ENCODE measurements at regions not wholly inside any gene's neighbourhood (a gene's known extent, or its start where the extent isn't known, plus 50 kb on each side); places are given as distances from the start of the nearest gene placed in this dataset.
A peak's percentile ranks its signal among the peaks of the same experiment; 100 is the strongest.

- intact Hi-C loops (cut with micrococcal nuclease) = no loop called here
- no peak for TF ChIP-seq CTCF (IDR thresholded peaks at IDR 0.05; ENCODE audit: borderline replicate concordance)
- H3K4me1 ChIP-seq = peaks cover 68% of the 10 kb centered on the region
- no peaks in the 10 kb centered on the region for H3K36me3 ChIP-seq
- DNase-seq = no peak
- no peaks in the 10 kb centered on the region for H3K9me3 ChIP-seq (replicated peaks)
- peak overlapping the region; percentile 88 for H3K27ac ChIP-seq (replicated peaks)
- no peak overlapping the region for H3K4me3 ChIP-seq
- no peaks in the 10 kb centered on the region for H3K27me3 ChIP-seq (ENCODE audit: low read depth)
These were observed 381.9 kb downstream of the PLK2 start for GRCh38 chr5:58077966-58078365.

GRCh38 chr5:58077416-58077815, 382.5 kb downstream of the PLK2 start:
- H3K9me3 ChIP-seq (replicated peaks) = no peaks in the 10 kb centered on the region
- H3K27me3 ChIP-seq (ENCODE audit: low read depth) = no peaks in the 10 kb centered on the region
- no peaks in the 10 kb centered on the region for H3K36me3 ChIP-seq
- no peak for TF ChIP-seq CTCF (IDR thresholded peaks at IDR 0.05; ENCODE audit: borderline replicate concordance)
- peak overlapping the region; percentile 88 for H3K27ac ChIP-seq (replicated peaks)
- no peak for DNase-seq
- intact Hi-C loops (cut with micrococcal nuclease) = no loop called here
- peaks cover 73% of the 10 kb centered on the region for H3K4me1 ChIP-seq
- no peak overlapping the region for H3K4me3 ChIP-seq

GRCh38 chr5:58076483-58077257, 383.2 kb downstream of the PLK2 start:
- H3K9me3 ChIP-seq (replicated peaks) = no peaks in the 10 kb centered on the region
- no peak overlapping the region for H3K4me3 ChIP-seq
- no peaks in the 10 kb centered on the region for H3K27me3 ChIP-seq (ENCODE audit: low read depth)
- H3K36me3 ChIP-seq = no peaks in the 10 kb centered on the region
- TF ChIP-seq CTCF (IDR thresholded peaks at IDR 0.05; ENCODE audit: borderline replicate concordance) = no peak
- peak overlapping the region; percentile 88 for H3K27ac ChIP-seq (replicated peaks)
- no peak for DNase-seq
- peaks cover 79% of the 10 kb centered on the region for H3K4me1 ChIP-seq
- intact Hi-C loops (cut with micrococcal nuclease) = no loop called here

- Histone ChIP-seq H3K36me3 (no peaks in the 10 kb centered on the region), H3K4me3 (no peak overlapping the region), H3K27me3 (ENCODE audit: low read depth) (no peaks in the 10 kb centered on the region), H3K4me1 (peaks cover 85% of the 10 kb centered on the region), H3K9me3 (replicated peaks) (no peaks in the 10 kb centered on the region), H3K27ac (replicated peaks) (peak overlapping the region; percentile 88)
- DNase-seq = no peak
- no peak for TF ChIP-seq CTCF (IDR thresholded peaks at IDR 0.05; ENCODE audit: borderline replicate concordance)
- intact Hi-C loops (cut with micrococcal nuclease) = no loop called here
These were observed 384.0 kb downstream of the PLK2 start for GRCh38 chr5:58075907-58076306.

GRCh38 chr5:58074717-58075116, 385.2 kb downstream of the PLK2 start:
- Histone ChIP-seq H3K36me3 (no peaks in the 10 kb centered on the region), H3K27ac (replicated peaks) (peak overlapping the region; percentile 88), H3K27me3 (ENCODE audit: low read depth) (no peaks in the 10 kb centered on the region), H3K4me1 (peaks cover 87% of the 10 kb centered on the region), H3K4me3 (no peak overlapping the region), H3K9me3 (replicated peaks) (no peaks in the 10 kb centered on the region)
- no peak for DNase-seq
- no peak for TF ChIP-seq CTCF (IDR thresholded peaks at IDR 0.05; ENCODE audit: borderline replicate concordance)
- intact Hi-C loops (cut with micrococcal nuclease) = no loop called here
